Sigmoid colon (tissue), 4 donors: ENCODE measurements at regions not wholly inside any gene's neighbourhood (a gene's known extent, or its start where the extent isn't known, plus 50 kb on each side); places are given as distances from the start of the nearest gene placed in this dataset.

Source experiments
- CTCF ChIP-seq, 4 experiments: fragments of 450-650 bp in 3 of 4; fragments of 200-600 bp in 1 of 4; IDR thresholded peaks; one replicate each; pipeline ENCODE4 v1.5.1; 2016 to 2019; ENCODE audit warnings: antibody characterized with exemption in 4 of 4, mild to moderate bottlenecking in 3 of 4, moderate library complexity in 2 of 4
- EP300 ChIP-seq, 4 donors: sonication (generic); formaldehyde crosslinking; IDR thresholded peaks; one replicate each; pipeline ENCODE4 v1.6.1; 2017; ENCODE audit warnings: antibody characterized with exemption in 4 of 4
- POLR2A ChIP-seq, 2 donors: fragments of 450-650 bp; IDR thresholded peaks; one replicate each; pipeline ENCODE4 v1.6.1; 2016; ENCODE audit warnings: antibody characterized with exemption in 2 of 2, mild to moderate bottlenecking in 2 of 2, moderate library complexity in 2 of 2

GRCh38 chr13:52924289-52925148, 76.1 kb upstream of the PCDH8 start:
- TF ChIP-seq POLR2A (IDR thresholded peaks at IDR 0.05) (no peak), CTCF (IDR thresholded peaks at IDR 0.05) (no peak), EP300 (IDR thresholded peaks at IDR 0.05) (no peak)
